ENCODE measurements at regions not wholly inside any gene's neighbourhood (a gene's known extent, or its start where the extent isn't known, plus 50 kb on each side); places are given as distances from the start of the nearest gene placed in this dataset.

DNA sequence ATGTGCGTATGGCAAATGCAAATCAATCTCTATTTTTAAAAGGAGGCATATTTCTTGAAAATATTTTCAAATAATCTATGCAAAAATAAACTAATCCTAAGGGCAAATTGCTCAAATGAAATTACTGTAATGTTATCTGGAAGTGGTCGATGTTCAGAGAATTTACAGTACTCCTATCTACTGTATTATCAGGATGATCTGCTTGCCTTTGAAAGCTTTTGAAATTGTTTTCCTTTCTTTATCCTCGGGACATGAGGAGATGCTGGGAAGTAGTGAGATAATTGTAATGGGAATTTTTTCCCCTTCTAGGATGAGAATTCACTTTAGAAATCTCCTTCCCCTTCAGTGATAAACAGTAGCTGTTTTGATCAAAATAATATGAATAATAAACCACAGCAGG is 577.2 kb upstream of the MIR17HG start:
- TF ChIP-seq, protein P1, sequence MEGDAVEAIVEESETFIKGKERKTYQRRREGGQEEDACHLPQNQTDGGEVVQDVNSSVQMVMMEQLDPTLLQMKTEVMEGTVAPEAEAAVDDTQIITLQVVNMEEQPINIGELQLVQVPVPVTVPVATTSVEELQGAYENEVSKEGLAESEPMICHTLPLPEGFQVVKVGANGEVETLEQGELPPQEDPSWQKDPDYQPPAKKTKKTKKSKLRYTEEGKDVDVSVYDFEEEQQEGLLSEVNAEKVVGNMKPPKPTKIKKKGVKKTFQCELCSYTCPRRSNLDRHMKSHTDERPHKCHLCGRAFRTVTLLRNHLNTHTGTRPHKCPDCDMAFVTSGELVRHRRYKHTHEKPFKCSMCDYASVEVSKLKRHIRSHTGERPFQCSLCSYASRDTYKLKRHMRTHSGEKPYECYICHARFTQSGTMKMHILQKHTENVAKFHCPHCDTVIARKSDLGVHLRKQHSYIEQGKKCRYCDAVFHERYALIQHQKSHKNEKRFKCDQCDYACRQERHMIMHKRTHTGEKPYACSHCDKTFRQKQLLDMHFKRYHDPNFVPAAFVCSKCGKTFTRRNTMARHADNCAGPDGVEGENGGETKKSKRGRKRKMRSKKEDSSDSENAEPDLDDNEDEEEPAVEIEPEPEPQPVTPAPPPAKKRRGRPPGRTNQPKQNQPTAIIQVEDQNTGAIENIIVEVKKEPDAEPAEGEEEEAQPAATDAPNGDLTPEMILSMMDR (conservative IDR thresholded peaks at IDR 0.05; ENCODE audit: low read depth in 2 of 2), result no peak
- TF ChIP-seq, protein P2, sequence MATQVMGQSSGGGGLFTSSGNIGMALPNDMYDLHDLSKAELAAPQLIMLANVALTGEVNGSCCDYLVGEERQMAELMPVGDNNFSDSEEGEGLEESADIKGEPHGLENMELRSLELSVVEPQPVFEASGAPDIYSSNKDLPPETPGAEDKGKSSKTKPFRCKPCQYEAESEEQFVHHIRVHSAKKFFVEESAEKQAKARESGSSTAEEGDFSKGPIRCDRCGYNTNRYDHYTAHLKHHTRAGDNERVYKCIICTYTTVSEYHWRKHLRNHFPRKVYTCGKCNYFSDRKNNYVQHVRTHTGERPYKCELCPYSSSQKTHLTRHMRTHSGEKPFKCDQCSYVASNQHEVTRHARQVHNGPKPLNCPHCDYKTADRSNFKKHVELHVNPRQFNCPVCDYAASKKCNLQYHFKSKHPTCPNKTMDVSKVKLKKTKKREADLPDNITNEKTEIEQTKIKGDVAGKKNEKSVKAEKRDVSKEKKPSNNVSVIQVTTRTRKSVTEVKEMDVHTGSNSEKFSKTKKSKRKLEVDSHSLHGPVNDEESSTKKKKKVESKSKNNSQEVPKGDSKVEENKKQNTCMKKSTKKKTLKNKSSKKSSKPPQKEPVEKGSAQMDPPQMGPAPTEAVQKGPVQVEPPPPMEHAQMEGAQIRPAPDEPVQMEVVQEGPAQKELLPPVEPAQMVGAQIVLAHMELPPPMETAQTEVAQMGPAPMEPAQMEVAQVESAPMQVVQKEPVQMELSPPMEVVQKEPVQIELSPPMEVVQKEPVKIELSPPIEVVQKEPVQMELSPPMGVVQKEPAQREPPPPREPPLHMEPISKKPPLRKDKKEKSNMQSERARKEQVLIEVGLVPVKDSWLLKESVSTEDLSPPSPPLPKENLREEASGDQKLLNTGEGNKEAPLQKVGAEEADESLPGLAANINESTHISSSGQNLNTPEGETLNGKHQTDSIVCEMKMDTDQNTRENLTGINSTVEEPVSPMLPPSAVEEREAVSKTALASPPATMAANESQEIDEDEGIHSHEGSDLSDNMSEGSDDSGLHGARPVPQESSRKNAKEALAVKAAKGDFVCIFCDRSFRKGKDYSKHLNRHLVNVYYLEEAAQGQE (IDR thresholded peaks at IDR 0.05; ENCODE audit: unreplicated experiment), result no peak
- TF ChIP-seq EZH2 (IDR thresholded peaks at IDR 0.05; ENCODE audit: low read depth, unreplicated experiment) (no peak), POLR2AphosphoS5 (IDR thresholded peaks at IDR 0.05; ENCODE audit: low read depth) (no peak), CREB1 (CRISPR knock-in tag; IDR thresholded peaks at IDR 0.05; ENCODE audit: low read depth) (no peak), ZNF331 (CRISPR knock-in tag; IDR thresholded peaks at IDR 0.05; ENCODE audit: low read depth) (no peak), EZH2phosphoT487 (IDR thresholded peaks at IDR 0.05; ENCODE audit: unreplicated experiment) (no peak), JUNB (IDR thresholded peaks at IDR 0.05; ENCODE audit: unreplicated experiment) (no peak), ZNF114 (CRISPR knock-in tag; IDR thresholded peaks at IDR 0.05) (no peak), NANOG (IDR thresholded peaks at IDR 0.05; ENCODE audit: borderline replicate concordance) (no peak)
- TF ChIP-seq, protein P3, sequence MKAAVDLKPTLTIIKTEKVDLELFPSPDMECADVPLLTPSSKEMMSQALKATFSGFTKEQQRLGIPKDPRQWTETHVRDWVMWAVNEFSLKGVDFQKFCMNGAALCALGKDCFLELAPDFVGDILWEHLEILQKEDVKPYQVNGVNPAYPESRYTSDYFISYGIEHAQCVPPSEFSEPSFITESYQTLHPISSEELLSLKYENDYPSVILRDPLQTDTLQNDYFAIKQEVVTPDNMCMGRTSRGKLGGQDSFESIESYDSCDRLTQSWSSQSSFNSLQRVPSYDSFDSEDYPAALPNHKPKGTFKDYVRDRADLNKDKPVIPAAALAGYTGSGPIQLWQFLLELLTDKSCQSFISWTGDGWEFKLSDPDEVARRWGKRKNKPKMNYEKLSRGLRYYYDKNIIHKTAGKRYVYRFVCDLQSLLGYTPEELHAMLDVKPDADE (IDR thresholded peaks at IDR 0.05), result no peak

Data from GM23338 (cell line).